ENCODE measurements at regions not wholly inside any gene's neighbourhood (a gene's known extent, or its start where the extent isn't known, plus 50 kb on each side); places are given as distances from the start of the nearest gene placed in this dataset.

DNA sequence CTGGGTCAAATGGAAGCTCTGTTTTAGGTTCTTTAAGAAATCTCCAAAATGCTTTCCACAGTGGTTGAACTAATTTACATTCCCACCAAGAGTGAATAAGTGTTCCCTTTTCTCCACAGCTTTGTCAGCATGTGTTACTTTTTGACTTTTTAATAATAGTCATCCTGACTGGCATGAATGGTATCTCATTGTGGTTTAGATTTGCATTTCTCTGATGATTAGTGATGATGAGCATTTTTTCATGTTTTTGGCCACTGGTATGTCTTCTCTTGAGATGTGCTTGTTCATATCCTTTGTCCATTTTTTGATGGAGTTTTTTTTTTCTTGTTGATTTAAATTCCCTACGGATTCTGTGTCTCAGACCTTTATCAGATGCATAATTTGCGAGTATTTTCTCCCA lies 745.0 kb upstream of the BCHE start:
- Histone ChIP-seq H3K9ac (ENCODE audit: insufficient read depth in 1 of 2, low read depth in 2 of 2, low read length in 2 of 2) (no peak overlapping the region), H3K27ac (ENCODE audit: extremely low read depth, low read depth, low read length) (no peak overlapping the region), H3K9me1 (ENCODE audit: control insufficient read depth, insufficient read depth, low read length) (no peaks in the 10 kb centered on the region), H3K4me3 (no peak overlapping the region), H3K9me3 (replicated peaks; ENCODE audit: control insufficient read depth, insufficient read depth, low read depth, low read length) (no peaks in the 10 kb centered on the region), H3K79me2 (ENCODE audit: control insufficient read depth, insufficient read depth, low read length) (no peaks in the 10 kb centered on the region), H2AFZ (ENCODE audit: low read depth, low read length) (no peak overlapping the region), H3K4me1 (replicated peaks in 1 of 2; ENCODE audit: control insufficient read depth in 2 of 2, insufficient read depth in 2 of 2, low read length in 2 of 2) (no peaks in the 10 kb centered on the region), H3K4me2 (ENCODE audit: insufficient read depth, low read length) (no peak overlapping the region), H4K20me1 (replicated peaks; ENCODE audit: control insufficient read depth, insufficient read depth, low read length) (no peaks in the 10 kb centered on the region), H3K27me3 (ENCODE audit: control insufficient read depth in 2 of 2, insufficient read depth in 2 of 2, low read length in 2 of 2) (no peaks in the 10 kb centered on the region), H3K36me3 (ENCODE audit: control insufficient read depth, insufficient read depth, low read length) (no peaks in the 10 kb centered on the region)
- ATAC-seq, result no peak
- in situ Hi-C loops (cut with MboI) (no loop called here), intact Hi-C loops (cut with micrococcal nuclease) (no loop called here)
- no peak for TF ChIP-seq MTA1 (IDR thresholded peaks at IDR 0.05; ENCODE audit: borderline replicate concordance)
- TF ChIP-seq, protein P1, sequence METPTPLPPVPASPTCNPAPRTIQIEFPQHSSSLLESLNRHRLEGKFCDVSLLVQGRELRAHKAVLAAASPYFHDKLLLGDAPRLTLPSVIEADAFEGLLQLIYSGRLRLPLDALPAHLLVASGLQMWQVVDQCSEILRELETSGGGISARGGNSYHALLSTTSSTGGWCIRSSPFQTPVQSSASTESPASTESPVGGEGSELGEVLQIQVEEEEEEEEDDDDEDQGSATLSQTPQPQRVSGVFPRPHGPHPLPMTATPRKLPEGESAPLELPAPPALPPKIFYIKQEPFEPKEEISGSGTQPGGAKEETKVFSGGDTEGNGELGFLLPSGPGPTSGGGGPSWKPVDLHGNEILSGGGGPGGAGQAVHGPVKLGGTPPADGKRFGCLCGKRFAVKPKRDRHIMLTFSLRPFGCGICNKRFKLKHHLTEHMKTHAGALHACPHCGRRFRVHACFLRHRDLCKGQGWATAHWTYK (CRISPR knock-in tag; IDR thresholded peaks at IDR 0.05), result no peak
- TF ChIP-seq EP400 (IDR thresholded peaks at IDR 0.05), result no peak
- TF ChIP-seq BRD9 (IDR thresholded peaks at IDR 0.05; ENCODE audit: low read depth, partially characterized antibody), result no peak
- no peak for TF ChIP-seq PRMT5 (CRISPR knock-in tag; IDR thresholded peaks at IDR 0.05)
- TF ChIP-seq, protein P2, sequence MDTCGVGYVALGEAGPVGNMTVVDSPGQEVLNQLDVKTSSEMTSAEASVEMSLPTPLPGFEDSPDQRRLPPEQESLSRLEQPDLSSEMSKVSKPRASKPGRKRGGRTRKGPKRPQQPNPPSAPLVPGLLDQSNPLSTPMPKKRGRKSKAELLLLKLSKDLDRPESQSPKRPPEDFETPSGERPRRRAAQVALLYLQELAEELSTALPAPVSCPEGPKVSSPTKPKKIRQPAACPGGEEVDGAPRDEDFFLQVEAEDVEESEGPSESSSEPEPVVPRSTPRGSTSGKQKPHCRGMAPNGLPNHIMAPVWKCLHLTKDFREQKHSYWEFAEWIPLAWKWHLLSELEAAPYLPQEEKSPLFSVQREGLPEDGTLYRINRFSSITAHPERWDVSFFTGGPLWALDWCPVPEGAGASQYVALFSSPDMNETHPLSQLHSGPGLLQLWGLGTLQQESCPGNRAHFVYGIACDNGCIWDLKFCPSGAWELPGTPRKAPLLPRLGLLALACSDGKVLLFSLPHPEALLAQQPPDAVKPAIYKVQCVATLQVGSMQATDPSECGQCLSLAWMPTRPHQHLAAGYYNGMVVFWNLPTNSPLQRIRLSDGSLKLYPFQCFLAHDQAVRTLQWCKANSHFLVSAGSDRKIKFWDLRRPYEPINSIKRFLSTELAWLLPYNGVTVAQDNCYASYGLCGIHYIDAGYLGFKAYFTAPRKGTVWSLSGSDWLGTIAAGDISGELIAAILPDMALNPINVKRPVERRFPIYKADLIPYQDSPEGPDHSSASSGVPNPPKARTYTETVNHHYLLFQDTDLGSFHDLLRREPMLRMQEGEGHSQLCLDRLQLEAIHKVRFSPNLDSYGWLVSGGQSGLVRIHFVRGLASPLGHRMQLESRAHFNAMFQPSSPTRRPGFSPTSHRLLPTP (IDR thresholded peaks at IDR 0.05; ENCODE audit: borderline replicate concordance, extremely low read depth, insufficient read length), result no peak
- no peak for TF ChIP-seq CREBBP (IDR thresholded peaks at IDR 0.05; ENCODE audit: low read depth, low read length)
- no peak for TF ChIP-seq DPF2 (IDR thresholded peaks at IDR 0.05)
- TF ChIP-seq TEAD1 (CRISPR knock-in tag; IDR thresholded peaks at IDR 0.05), result no peak
- no peak for TF ChIP-seq IFI16 (CRISPR knock-in tag; IDR thresholded peaks at IDR 0.05)
- TF ChIP-seq ZBTB8A (IDR thresholded peaks at IDR 0.05; ENCODE audit: partially characterized antibody), result no peak
- BruUV-seq (replicated peaks), result no TSS peak
- CTCF ChIA-PET (ENCODE audit: low intra/inter-chr PET ratio), result no interaction called here
- no peak for DNase-seq (ENCODE audit: extremely low read depth in 1 of 4, low spot score in 3 of 4)
- POLR2A ChIA-PET, result no interaction called here
- 0% methylated on average over 2 of the region's 2 CpGs for WGBS (ENCODE audit: insufficient coverage, low coverage, missing lambda C conversion rate)
- no peak for FAIRE-seq

All from K562 (cell line).